ENCODE measurements at regions not wholly inside any gene's neighbourhood (a gene's known extent, or its start where the extent isn't known, plus 50 kb on each side); places are given as distances from the start of the nearest gene placed in this dataset.

- DNase-seq: no peak
- H3K27ac Mint-ChIP-seq: no peak overlapping the region
- peaks cover 9% of the 10 kb centered on the region for H3K4me1 Mint-ChIP-seq
- H3K27me3 Mint-ChIP-seq: peaks cover 9% of the 10 kb centered on the region
- H3K4me3 Mint-ChIP-seq: no peak overlapping the region
- H3K9me3 Mint-ChIP-seq: peaks cover 3% of the 10 kb centered on the region
- no peaks in the 10 kb centered on the region for H3K36me3 Mint-ChIP-seq (ENCODE audit: low read depth)
- intact Hi-C loops (cut with micrococcal nuclease): no loop called here
These were observed 85.8 kb downstream of the LINGO1 start for GRCh38 chr15:77546870-77547269.

GRCh38 chr15:77546050-77546501 is 86.6 kb downstream of the LINGO1 start:
- DNase-seq: no peak
- peaks cover 9% of the 10 kb centered on the region for H3K4me1 Mint-ChIP-seq
- H3K27ac Mint-ChIP-seq: no peak overlapping the region
- H3K9me3 Mint-ChIP-seq: peaks cover 3% of the 10 kb centered on the region
- no peak overlapping the region for H3K4me3 Mint-ChIP-seq
- H3K36me3 Mint-ChIP-seq (ENCODE audit: low read depth): no peaks in the 10 kb centered on the region
- H3K27me3 Mint-ChIP-seq: peaks cover 9% of the 10 kb centered on the region
- intact Hi-C loops (cut with micrococcal nuclease): no loop called here

- no peak overlapping the region for H3K27ac Mint-ChIP-seq
- no peaks in the 10 kb centered on the region for H3K36me3 Mint-ChIP-seq (ENCODE audit: low read depth)
- peaks cover 9% of the 10 kb centered on the region for H3K27me3 Mint-ChIP-seq
- peaks cover 3% of the 10 kb centered on the region for H3K9me3 Mint-ChIP-seq
- H3K4me3 Mint-ChIP-seq: no peak overlapping the region
- intact Hi-C loops (cut with micrococcal nuclease): no loop called here
- DNase-seq: no peak
- peaks cover 9% of the 10 kb centered on the region for H3K4me1 Mint-ChIP-seq
These were observed 87.7 kb downstream of the LINGO1 start for GRCh38 chr15:77545058-77545457.

GRCh38 chr15:77544162-77544561 is 88.5 kb downstream of the LINGO1 start:
- DNase-seq: no peak
- intact Hi-C loops (cut with micrococcal nuclease): no loop called here
- Mint-ChIP-seq H3K4me3 (no peak overlapping the region), H3K27me3 (peaks cover 9% of the 10 kb centered on the region), H3K4me1 (peaks cover 9% of the 10 kb centered on the region), H3K36me3 (ENCODE audit: low read depth) (no peaks in the 10 kb centered on the region), H3K9me3 (peaks cover 3% of the 10 kb centered on the region), H3K27ac (no peak overlapping the region)

GRCh38 chr15:77543159-77543882 is 89.4 kb downstream of the LINGO1 start:
- Mint-ChIP-seq H3K36me3 (ENCODE audit: low read depth) (no peaks in the 10 kb centered on the region), H3K4me1 (peaks cover 9% of the 10 kb centered on the region)
- peak; percentile 93 for DNase-seq

GRCh38 chr15:77542491-77543001 is 90.2 kb downstream of the LINGO1 start:
- H3K4me3 Mint-ChIP-seq: peak overlapping the region; percentile 79
- no peaks in the 10 kb centered on the region for H3K36me3 Mint-ChIP-seq (ENCODE audit: low read depth)
- no peak for DNase-seq
- H3K27me3 Mint-ChIP-seq: peaks cover 11% of the 10 kb centered on the region
- H3K4me1 Mint-ChIP-seq: peaks cover 9% of the 10 kb centered on the region
- peaks cover 3% of the 10 kb centered on the region for H3K9me3 Mint-ChIP-seq
- intact Hi-C loops (cut with micrococcal nuclease): loop anchor here (1.0 kb wide), 2 partner anchors 356 to 423 kb away; no protein-coding TSS in a partner anchor
- H3K27ac Mint-ChIP-seq: peak overlapping the region; percentile 18

More at GRCh38 chr15:77543159-77543882, 89.4 kb downstream of the LINGO1 start:
- peak overlapping the region; percentile 79 for H3K4me3 Mint-ChIP-seq
- peak overlapping the region; percentile 42 for H3K27ac Mint-ChIP-seq
- H3K9me3 Mint-ChIP-seq: peaks cover 3% of the 10 kb centered on the region
- peaks cover 9% of the 10 kb centered on the region for H3K27me3 Mint-ChIP-seq
- intact Hi-C loops (cut with micrococcal nuclease): loop anchor here (1.0 kb wide), 2 partner anchors 357 to 424 kb away; no protein-coding TSS in a partner anchor

- no peak for DNase-seq
- no peak overlapping the region for H3K27ac Mint-ChIP-seq
- H3K4me1 Mint-ChIP-seq: peaks cover 9% of the 10 kb centered on the region
- peak overlapping the region; percentile 79 for H3K4me3 Mint-ChIP-seq
- H3K36me3 Mint-ChIP-seq (ENCODE audit: low read depth): no peaks in the 10 kb centered on the region
- intact Hi-C loops (cut with micrococcal nuclease): no loop called here
- H3K9me3 Mint-ChIP-seq: no peaks in the 10 kb centered on the region
- peaks cover 11% of the 10 kb centered on the region for H3K27me3 Mint-ChIP-seq
These were observed 91.1 kb downstream of the LINGO1 start for GRCh38 chr15:77541421-77542181.

- H3K27me3 Mint-ChIP-seq: peaks cover 10% of the 10 kb centered on the region
- peaks cover 9% of the 10 kb centered on the region for H3K4me1 Mint-ChIP-seq
- no peaks in the 10 kb centered on the region for H3K36me3 Mint-ChIP-seq (ENCODE audit: low read depth)
- no peak overlapping the region for H3K27ac Mint-ChIP-seq
- intact Hi-C loops (cut with micrococcal nuclease): no loop called here
- DNase-seq: no peak
- no peak overlapping the region for H3K4me3 Mint-ChIP-seq
- H3K9me3 Mint-ChIP-seq: no peaks in the 10 kb centered on the region
These were observed 92.2 kb downstream of the LINGO1 start for GRCh38 chr15:77540312-77541060.

GRCh38 chr15:77538793-77539497 is 93.8 kb downstream of the LINGO1 start:
- DNase-seq: no peak
- peaks cover 7% of the 10 kb centered on the region for H3K4me1 Mint-ChIP-seq
- H3K9me3 Mint-ChIP-seq: no peaks in the 10 kb centered on the region
- no peak overlapping the region for H3K27ac Mint-ChIP-seq
- H3K27me3 Mint-ChIP-seq: peaks cover 8% of the 10 kb centered on the region
- intact Hi-C loops (cut with micrococcal nuclease): no loop called here
- H3K4me3 Mint-ChIP-seq: no peak overlapping the region
- H3K36me3 Mint-ChIP-seq (ENCODE audit: low read depth): no peaks in the 10 kb centered on the region

- intact Hi-C loops (cut with micrococcal nuclease): no loop called here
- no peak for DNase-seq
- Mint-ChIP-seq H3K27me3 (peaks cover 9% of the 10 kb centered on the region), H3K36me3 (ENCODE audit: low read depth) (no peaks in the 10 kb centered on the region), H3K4me3 (no peak overlapping the region), H3K4me1 (peaks cover 3% of the 10 kb centered on the region), H3K9me3 (no peaks in the 10 kb centered on the region), H3K27ac (no peak overlapping the region)
These were observed 94.7 kb downstream of the LINGO1 start for GRCh38 chr15:77538027-77538451.

GRCh38 chr15:77537006-77537405 is 95.7 kb downstream of the LINGO1 start:
- Mint-ChIP-seq H3K36me3 (ENCODE audit: low read depth) (no peaks in the 10 kb centered on the region), H3K4me3 (no peak overlapping the region), H3K27ac (no peak overlapping the region), H3K4me1 (no peaks in the 10 kb centered on the region), H3K27me3 (peaks cover 11% of the 10 kb centered on the region), H3K9me3 (no peaks in the 10 kb centered on the region)
- DNase-seq: no peak
- intact Hi-C loops (cut with micrococcal nuclease): no loop called here

GRCh38 chr15:77535845-77536244 is 96.9 kb downstream of the LINGO1 start:
- Mint-ChIP-seq H3K4me3 (no peak overlapping the region), H3K4me1 (no peaks in the 10 kb centered on the region), H3K27ac (no peak overlapping the region)

More at GRCh38 chr15:77535845-77536244, 96.9 kb downstream of the LINGO1 start:
- Mint-ChIP-seq H3K36me3 (ENCODE audit: low read depth) (no peaks in the 10 kb centered on the region), H3K9me3 (no peaks in the 10 kb centered on the region), H3K27me3 (peaks cover 12% of the 10 kb centered on the region)
- intact Hi-C loops (cut with micrococcal nuclease): no loop called here
- no peak for DNase-seq

Data from activated CD4-positive, alpha-beta T cell treated with anti-CD3 and anti-CD28 coated beads, Interleukin-2, amount 10 ng/mL, durations not matched to agents 24 days and 14 days (primary cell).